ENCODE measurements at regions not wholly inside any gene's neighbourhood (a gene's known extent, or its start where the extent isn't known, plus 50 kb on each side); places are given as distances from the start of the nearest gene placed in this dataset.

GRCh38 chr1:244118109-244118761 lies 67.2 kb downstream of the ZBTB18 start:
- H3K27ac ChIP-seq (ENCODE audit: low read depth in 2 of 2, low read length in 2 of 2): no peak overlapping the region
- DNase-seq: peak in 4 of 5 donors; percentile 43 to 86 (median 68)
- H3K9ac ChIP-seq (ENCODE audit: low read length in 3 of 3): no peak overlapping the region
- no peaks in the 10 kb centered on the region for H3K9me3 ChIP-seq (ENCODE audit: control insufficient read depth in 2 of 3, insufficient read depth in 1 of 3, low read length in 3 of 3)
- peak overlapping the region in 2 of 3 donors; percentile 34 to 38 for H3K4me3 ChIP-seq (ENCODE audit: low read length in 3 of 3)
- intact Hi-C loops (cut with DNase I): no loop called here
- no peak for TF ChIP-seq CTCF (IDR thresholded peaks at IDR 0.05; ENCODE audit: borderline replicate concordance, extremely low read depth, insufficient read depth)
- FAIRE-seq: no peak
- no peaks in the 10 kb centered on the region for H3K36me3 ChIP-seq (ENCODE audit: control insufficient read depth in 2 of 3, insufficient read depth in 3 of 3, low read length in 3 of 3)
- H3K4me1 ChIP-seq (ENCODE audit: control insufficient read depth in 2 of 3, insufficient read depth in 2 of 3, low read depth in 1 of 3, low read length in 3 of 3): no peaks in the 10 kb centered on the region
- H3K27me3 ChIP-seq (ENCODE audit: control insufficient read depth, insufficient read depth, low read length): no peaks in the 10 kb centered on the region

DNA sequence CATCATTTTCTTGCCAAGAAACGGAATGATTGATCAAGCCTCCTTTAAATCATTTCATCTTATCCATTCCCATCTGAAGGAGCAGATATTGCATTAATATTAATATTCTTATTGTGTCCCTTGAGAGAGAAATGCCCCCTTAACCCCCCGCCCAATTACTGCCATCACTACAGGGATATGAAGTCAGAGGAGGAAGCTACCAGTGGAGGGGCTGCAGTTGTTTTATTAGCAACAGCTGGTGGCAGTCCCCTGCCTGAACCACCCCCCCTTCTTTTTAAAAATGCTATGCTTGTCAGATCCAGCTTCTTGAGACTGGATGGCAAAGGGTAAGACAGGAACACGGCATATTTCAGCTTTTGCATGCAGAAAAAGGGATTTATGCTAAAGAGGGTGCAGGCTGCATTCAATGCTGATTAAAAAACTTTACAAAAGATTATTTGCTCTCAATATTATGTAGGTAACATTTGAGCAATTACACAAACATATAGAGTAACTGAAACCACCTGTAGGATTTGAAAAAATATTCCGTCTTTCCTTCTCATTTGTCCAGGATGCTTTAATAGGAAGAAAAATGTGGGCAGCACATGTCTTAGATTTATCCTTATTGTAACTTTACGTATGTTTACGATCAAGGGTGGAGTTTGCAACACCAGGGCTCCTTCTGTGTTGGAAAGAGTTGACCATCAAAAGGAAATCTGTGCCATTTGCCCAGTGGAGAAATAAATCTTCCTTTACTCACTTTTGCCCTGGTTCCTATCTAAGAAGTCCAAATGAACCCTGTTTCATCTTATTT lies 77.7 kb downstream of the ZBTB18 start:
- Histone ChIP-seq H3K9me3 (ENCODE audit: control insufficient read depth in 2 of 3, insufficient read depth in 1 of 3, low read length in 3 of 3) (no peaks in the 10 kb centered on the region), H3K4me3 (ENCODE audit: low read length in 3 of 3) (no peak overlapping the region), H3K27me3 (ENCODE audit: control insufficient read depth, insufficient read depth, low read length) (no peaks in the 10 kb centered on the region), H3K36me3 (ENCODE audit: control insufficient read depth in 2 of 3, insufficient read depth in 3 of 3, low read length in 3 of 3) (no peaks in the 10 kb centered on the region), H3K4me1 (ENCODE audit: control insufficient read depth in 2 of 3, insufficient read depth in 2 of 3, low read depth in 1 of 3, low read length in 3 of 3) (no peaks in the 10 kb centered on the region), H3K27ac (ENCODE audit: low read depth in 2 of 2, low read length in 2 of 2) (no peak overlapping the region), H3K9ac (ENCODE audit: low read length in 3 of 3) (no peak overlapping the region)
- intact Hi-C loops (cut with DNase I): no loop called here
- DNase-seq (no peak), FAIRE-seq (no peak)
- TF ChIP-seq CTCF (IDR thresholded peaks at IDR 0.05; ENCODE audit: borderline replicate concordance, extremely low read depth, insufficient read depth): no peak

GRCh38 chr1:244137276-244137675 lies 86.2 kb downstream of the ZBTB18 start:
- H3K27me3 ChIP-seq (ENCODE audit: control insufficient read depth, insufficient read depth, low read length): no peaks in the 10 kb centered on the region
- H3K27ac ChIP-seq (ENCODE audit: low read depth in 2 of 2, low read length in 2 of 2): no peak overlapping the region
- no peaks in the 10 kb centered on the region for H3K9me3 ChIP-seq (ENCODE audit: control insufficient read depth in 2 of 3, insufficient read depth in 1 of 3, low read length in 3 of 3)
- no peak overlapping the region for H3K4me3 ChIP-seq (ENCODE audit: low read length in 3 of 3)
- H3K4me1 ChIP-seq (ENCODE audit: control insufficient read depth in 2 of 3, insufficient read depth in 2 of 3, low read depth in 1 of 3, low read length in 3 of 3): no peaks in the 10 kb centered on the region
- no peak for DNase-seq
- intact Hi-C loops (cut with DNase I): no loop called here
- FAIRE-seq: no peak
- no peaks in the 10 kb centered on the region for H3K36me3 ChIP-seq (ENCODE audit: control insufficient read depth in 2 of 3, insufficient read depth in 3 of 3, low read length in 3 of 3)
- no peak overlapping the region for H3K9ac ChIP-seq (ENCODE audit: low read length in 3 of 3)
- TF ChIP-seq CTCF (IDR thresholded peaks at IDR 0.05; ENCODE audit: borderline replicate concordance, extremely low read depth, insufficient read depth): no peak

All from kidney (tissue), 13 donors.